ENCODE measurements at regions not wholly inside any gene's neighbourhood (a gene's known extent, or its start where the extent isn't known, plus 50 kb on each side); places are given as distances from the start of the nearest gene placed in this dataset.

DNA sequence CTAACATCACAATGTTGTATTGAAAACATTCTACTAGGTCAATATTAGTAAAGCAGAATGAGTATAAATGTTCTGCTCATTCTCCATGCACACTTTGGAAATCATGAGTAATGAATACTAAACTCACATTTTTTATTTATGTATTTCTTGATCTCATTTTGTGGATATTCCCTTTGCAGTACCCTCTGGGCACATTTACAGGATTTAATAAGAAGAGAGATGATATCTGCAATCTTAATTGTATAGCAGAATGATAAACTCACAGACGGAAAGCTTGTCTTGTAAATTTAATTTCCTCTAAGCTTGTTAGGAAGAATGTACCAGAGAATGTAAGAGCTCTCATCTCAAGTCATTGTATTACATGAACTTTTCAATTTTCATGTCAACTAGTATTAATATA lies 1279.7 kb downstream of the PCDH7 start:
- no peak for DNase-seq (ENCODE audit: low read depth)
- Histone ChIP-seq H3K36me3 (ENCODE audit: control insufficient read depth, insufficient read depth, low read length) (no peaks in the 10 kb centered on the region), H3K27me3 (ENCODE audit: control insufficient read depth, insufficient read depth, low read length) (no peaks in the 10 kb centered on the region), H3K4me3 (ENCODE audit: low read depth, low read length) (no peak overlapping the region)
- TF ChIP-seq, protein P1, sequence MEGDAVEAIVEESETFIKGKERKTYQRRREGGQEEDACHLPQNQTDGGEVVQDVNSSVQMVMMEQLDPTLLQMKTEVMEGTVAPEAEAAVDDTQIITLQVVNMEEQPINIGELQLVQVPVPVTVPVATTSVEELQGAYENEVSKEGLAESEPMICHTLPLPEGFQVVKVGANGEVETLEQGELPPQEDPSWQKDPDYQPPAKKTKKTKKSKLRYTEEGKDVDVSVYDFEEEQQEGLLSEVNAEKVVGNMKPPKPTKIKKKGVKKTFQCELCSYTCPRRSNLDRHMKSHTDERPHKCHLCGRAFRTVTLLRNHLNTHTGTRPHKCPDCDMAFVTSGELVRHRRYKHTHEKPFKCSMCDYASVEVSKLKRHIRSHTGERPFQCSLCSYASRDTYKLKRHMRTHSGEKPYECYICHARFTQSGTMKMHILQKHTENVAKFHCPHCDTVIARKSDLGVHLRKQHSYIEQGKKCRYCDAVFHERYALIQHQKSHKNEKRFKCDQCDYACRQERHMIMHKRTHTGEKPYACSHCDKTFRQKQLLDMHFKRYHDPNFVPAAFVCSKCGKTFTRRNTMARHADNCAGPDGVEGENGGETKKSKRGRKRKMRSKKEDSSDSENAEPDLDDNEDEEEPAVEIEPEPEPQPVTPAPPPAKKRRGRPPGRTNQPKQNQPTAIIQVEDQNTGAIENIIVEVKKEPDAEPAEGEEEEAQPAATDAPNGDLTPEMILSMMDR (IDR thresholded peaks at IDR 0.05; ENCODE audit: insufficient read depth, low read length, poor library complexity, severe bottlenecking): no peak

DNA sequence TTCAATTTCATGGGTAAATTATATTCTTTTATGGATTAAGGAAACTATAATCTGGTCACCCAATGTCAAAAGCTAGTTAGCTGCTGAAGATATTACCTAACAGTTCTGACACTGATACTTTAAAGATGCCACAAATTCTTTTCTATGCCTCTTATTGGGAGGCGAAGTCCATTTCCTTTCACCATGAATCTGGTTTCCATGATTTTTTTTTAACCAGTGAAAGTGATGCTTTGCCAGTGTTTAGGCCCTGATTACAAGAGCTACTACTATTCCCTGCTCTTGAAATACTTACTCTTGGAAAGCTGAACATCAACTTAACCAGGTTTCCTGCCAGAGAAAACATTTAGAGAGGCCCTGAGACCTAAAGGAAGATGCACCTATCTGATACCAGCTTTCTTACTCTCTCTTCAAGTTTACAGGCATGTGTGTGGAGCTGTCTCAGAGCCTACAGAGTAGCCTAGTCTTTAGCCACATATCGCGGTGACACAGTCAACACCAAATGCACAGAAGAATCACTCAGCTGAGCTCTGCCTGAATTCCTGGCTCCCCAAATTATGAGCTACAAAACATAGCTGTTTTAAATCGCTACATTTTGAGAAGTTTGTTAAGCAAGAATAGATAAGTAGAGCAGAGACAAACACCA lies 1280.8 kb downstream of the PCDH7 start:
- H3K36me3 ChIP-seq (ENCODE audit: control insufficient read depth, insufficient read depth, low read length): no peaks in the 10 kb centered on the region
- TF ChIP-seq, protein P1 (IDR thresholded peaks at IDR 0.05; ENCODE audit: insufficient read depth, low read length, poor library complexity, severe bottlenecking): no peak
- H3K27me3 ChIP-seq (ENCODE audit: control insufficient read depth, insufficient read depth, low read length): no peaks in the 10 kb centered on the region
- no peak for DNase-seq (ENCODE audit: low read depth)
- no peak overlapping the region for H3K4me3 ChIP-seq (ENCODE audit: low read depth, low read length)

DNA sequence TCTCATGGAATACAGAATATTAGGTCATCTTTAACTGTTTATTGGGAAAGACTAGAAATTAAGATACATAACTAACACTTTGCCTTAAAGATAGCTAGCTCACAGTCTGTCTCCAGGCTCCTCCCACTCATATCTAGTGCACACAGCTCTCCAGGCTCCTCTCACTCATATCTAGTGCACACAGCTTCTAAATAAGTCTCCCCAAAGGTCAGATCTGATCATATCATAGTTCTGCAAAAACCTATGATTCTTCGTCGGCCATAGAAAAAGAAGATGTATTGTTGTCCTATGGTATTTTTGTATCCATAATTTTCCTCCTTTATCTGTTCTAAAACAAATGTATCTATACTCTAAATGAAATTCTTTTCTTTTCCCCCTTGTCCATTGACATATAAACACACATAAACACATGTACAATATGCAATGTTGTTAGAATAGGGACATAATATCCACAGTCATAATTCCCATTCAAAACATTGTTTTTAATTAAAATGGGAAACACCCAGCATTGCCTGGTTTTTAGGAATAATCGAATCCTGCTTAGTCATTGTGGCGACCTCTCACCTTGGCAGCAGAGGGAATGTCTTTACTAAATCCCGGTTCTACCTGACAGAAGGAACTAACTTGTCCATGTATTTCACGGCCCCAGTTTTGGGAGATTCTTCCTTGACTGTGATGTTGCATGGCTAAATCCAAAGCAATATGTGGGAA lies 1282.0 kb downstream of the PCDH7 start:
- TF ChIP-seq, protein P1 (IDR thresholded peaks at IDR 0.05; ENCODE audit: insufficient read depth, low read length, poor library complexity, severe bottlenecking): no peak
- no peak for DNase-seq (ENCODE audit: low read depth)
- Histone ChIP-seq H3K4me3 (ENCODE audit: low read depth, low read length) (no peak overlapping the region), H3K27me3 (ENCODE audit: control insufficient read depth, insufficient read depth, low read length) (no peaks in the 10 kb centered on the region), H3K36me3 (ENCODE audit: control insufficient read depth, insufficient read depth, low read length) (no peaks in the 10 kb centered on the region)

DNA sequence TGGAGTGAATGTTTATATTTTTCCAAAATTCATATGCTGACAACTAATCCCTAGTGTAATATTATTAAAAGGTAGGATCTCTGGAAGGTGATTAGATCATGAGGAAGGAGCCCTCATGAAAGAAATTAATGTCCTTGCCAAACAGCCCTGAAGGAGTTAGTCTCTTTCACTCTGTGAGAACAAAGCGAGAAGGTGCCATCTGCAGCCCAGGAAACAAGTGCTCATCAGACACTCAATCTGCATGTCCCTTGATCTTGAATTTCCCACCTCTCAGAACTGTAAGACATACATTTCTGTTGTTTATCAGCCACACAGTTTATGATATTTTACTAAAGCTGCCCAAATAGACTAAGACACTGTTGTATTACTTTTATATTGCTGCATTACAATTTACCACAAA lies 1283.4 kb downstream of the PCDH7 start:
- H3K4me3 ChIP-seq (ENCODE audit: low read depth, low read length): no peak overlapping the region
- no peak for DNase-seq (ENCODE audit: low read depth)
- no peaks in the 10 kb centered on the region for H3K36me3 ChIP-seq (ENCODE audit: control insufficient read depth, insufficient read depth, low read length)
- TF ChIP-seq, protein P1 (IDR thresholded peaks at IDR 0.05; ENCODE audit: insufficient read depth, low read length, poor library complexity, severe bottlenecking): no peak
- no peaks in the 10 kb centered on the region for H3K27me3 ChIP-seq (ENCODE audit: control insufficient read depth, insufficient read depth, low read length)

DNA sequence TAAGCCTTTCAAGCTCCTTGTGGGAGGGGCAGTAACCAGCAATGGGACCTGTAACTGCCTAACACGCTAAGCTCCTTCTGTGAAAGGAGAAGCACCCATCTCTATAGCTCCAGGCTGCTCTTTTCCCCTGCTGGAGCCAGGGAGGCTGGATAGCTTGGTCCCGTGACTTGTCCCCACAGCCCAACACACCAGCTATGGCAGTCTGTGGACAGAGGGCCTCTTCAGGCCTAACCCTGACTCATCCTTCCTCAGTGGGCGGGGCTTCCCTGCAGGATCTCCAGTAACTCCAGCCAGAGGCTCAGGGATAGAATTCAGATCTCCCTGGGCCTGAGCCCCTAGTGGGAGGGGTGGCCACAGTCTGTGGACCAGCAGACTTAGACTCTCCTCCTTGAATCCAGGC lies 1290.1 kb downstream of the PCDH7 start:
- H3K4me3 ChIP-seq (ENCODE audit: low read depth, low read length): no peak overlapping the region
- TF ChIP-seq, protein P1 (IDR thresholded peaks at IDR 0.05; ENCODE audit: insufficient read depth, low read length, poor library complexity, severe bottlenecking): no peak
- H3K27me3 ChIP-seq (ENCODE audit: control insufficient read depth, insufficient read depth, low read length): no peaks in the 10 kb centered on the region
- DNase-seq (ENCODE audit: low read depth): no peak
- H3K36me3 ChIP-seq (ENCODE audit: control insufficient read depth, insufficient read depth, low read length): no peaks in the 10 kb centered on the region

Measured in kidney epithelial cell (primary cell).